ENCODE measurements at regions not wholly inside any gene's neighbourhood (a gene's known extent, or its start where the extent isn't known, plus 50 kb on each side); places are given as distances from the start of the nearest gene placed in this dataset.
"Not testable (repeated sequence)": the region's sequence is repeated elsewhere in the genome, so short reads cannot be mapped to it uniquely, and the experiment has no call there.

DNA sequence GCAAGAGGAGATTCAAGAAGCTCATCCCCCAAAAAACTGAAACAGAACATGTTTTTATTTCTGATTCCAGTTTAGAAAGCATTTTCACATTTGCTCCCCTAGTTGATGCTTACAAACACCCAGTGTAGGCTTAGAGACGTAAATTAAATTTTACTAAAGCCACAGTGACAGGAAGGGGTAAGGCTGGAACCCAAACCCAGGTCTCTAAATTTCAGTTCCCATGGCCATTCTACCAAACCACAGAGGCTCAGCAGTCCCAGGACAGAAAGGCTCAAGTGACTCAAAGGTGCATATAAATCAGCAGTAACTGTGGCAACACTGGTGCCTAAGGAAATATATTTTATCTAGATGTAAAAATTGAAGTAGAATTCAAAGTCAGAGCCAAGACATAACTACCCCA lies 128.7 kb downstream of the CEP120 start:
- no peak for DNase-seq (ENCODE audit: low read depth in 4 of 4, low spot score in 3 of 4)

DNA sequence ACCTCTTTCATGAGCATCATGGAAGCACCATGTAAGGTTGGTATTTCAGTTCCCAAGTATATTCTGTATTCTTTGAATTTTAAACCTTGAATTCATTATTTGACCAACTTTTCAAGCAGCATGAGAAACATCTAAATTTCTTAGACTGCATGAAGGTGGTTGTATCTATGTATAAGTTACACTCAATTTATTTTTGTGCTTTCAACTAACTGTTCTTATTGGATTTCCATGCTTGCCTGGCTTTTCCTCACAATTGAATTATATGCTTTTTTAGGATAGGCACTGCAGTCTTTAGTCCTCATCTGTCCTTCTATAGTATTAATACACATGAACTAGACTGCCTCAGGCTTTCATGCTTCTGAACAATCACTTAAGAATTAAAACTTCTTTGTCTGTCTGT lies 134.0 kb downstream of the CEP120 start:
- no peak for DNase-seq (ENCODE audit: low read depth in 4 of 4, low spot score in 3 of 4)

DNA sequence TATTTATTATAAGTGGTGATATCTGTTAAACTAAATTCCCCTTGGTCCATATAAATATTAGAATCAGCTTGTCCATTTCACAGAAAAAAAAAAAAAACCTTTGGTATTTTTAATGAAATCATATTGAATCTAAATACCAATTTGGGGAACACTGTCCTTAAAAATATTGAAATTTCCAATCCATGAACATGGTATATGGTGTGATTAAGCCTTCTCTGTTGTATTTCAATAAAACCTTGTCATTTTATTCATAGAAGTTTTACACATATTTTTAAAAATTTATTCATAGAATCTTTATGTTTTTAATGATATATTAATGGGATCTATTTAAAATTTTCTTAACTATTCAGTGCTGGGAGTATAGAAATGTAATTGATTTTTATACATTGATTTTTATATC lies 135.3 kb downstream of the CEP120 start:
- DNase-seq (ENCODE audit: low read depth in 4 of 4, low spot score in 3 of 4) = no peak

DNA sequence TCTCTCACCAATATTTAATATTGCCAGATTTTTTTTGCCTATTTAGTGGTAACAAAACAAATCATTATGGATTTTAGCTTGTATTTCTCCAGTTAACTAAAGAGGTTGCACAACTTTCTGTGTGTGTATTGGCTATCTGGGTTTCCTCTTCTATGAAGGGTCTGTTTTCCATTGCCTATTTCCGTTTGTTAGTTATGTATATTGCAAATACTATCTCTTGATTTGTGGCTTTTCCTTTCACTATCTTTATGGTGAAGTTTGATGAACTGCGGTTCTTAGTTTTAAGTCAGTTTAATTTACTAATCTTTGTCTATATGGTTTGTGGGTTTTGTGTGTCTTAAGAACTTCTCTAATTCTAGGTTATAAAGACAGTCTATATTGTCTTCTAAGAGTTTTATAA lies 136.3 kb downstream of the CEP120 start:
- no peak for DNase-seq (ENCODE audit: low read depth in 4 of 4, low spot score in 3 of 4)

DNA sequence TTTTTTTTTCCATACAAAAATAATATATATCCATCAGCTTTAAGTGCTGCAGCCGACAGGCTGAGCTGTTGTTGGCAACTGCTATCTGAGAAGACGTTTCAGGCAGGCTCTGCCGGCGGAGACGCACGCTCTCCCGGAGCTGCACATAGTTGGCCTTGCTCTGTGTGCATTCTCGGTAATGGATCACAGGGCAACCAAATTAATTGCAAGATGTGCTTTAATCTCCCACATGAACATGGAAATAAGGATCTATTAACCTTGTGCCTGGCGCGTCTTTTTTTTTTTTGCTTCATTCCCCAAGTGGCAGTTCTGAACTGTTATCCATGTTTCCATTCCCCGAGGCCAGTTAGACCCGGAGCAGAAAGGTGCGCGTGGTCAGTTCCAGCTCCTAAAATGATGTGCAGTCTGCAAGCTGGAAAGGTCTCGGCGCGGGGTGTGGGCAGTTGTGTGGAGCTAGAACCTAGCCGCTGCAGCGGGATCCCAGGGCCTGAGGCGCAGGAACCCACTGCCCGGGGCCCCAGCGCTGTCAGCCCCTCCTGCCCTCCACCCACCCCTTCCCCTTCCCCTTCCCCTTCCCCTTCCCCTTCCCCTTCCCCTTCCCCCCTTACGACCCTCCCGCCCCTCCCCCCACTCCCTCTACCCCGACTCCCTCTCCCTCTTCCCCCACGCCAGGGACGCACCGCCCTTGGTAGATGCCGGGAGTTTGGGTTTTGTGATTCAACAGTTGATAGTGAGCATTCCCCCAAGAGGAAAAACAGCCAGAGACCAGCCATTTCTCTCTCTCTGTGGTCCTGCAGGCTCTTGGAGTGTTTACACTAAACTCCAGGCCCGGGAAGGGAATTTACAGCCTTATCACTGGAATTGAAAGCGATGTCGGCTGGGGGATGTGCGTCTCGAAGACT lies 137.8 kb downstream of the CEP120 start:
- no peak for DNase-seq (ENCODE audit: low read depth in 4 of 4, low spot score in 3 of 4)

DNA sequence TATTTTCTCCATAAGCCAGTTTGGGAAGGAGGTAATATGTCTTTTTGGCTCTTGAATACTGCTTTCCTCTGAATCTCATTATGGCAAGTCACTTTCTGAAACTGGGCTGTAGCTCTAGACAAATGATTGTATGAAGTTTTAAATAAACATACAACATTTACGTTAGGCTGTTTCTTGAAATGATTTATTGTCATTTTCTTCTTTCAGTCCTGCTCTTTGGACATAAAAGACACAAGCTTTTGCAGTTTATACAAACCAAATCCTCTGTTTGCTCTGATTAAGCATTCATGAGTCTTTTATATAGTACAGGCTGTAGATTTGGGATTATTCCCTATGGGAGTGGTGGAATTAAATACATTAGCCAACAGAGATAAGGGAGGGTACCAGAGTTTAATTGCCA lies 139.7 kb downstream of the CEP120 start:
- DNase-seq (ENCODE audit: low read depth in 4 of 4, low spot score in 3 of 4) = no peak

DNA sequence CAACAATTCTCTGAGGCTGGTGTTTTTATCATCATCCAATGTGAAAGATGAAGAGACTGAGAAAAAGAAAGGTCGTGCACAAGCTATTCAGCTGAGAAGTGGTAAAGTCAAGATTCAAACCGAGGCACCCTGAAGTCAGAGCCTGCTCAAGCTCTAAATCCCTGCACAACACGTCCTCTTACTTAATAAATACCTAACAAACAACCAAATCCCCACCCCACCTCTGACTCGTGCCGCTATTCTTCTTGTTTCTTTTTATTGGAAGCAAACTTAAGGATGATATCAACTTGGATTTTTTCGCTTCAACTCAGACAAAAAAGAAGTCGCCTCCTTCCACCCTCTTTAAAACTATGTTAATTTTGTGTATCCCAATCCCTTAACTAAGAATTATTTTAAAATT lies 140.2 kb downstream of the CEP120 start:
- DNase-seq (ENCODE audit: low read depth in 4 of 4, low spot score in 3 of 4) = no peak

DNA sequence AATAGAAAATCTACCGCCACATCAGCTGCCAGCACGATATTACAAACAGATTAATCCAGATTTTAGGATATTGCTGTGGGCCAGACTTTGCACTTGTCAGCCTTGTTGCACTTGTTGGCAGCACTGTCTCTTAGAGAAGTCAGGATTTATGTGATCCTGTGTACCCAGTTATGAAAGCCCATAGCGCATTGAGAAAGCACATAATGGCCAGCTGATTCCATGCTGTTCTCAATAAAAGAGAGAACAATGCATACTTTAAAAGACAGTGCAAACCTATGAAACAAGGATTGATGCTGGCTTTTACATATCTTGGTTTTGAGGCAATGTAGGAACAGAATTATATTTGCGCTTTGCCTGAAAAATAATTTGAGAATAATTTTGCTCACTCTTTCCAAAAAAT lies 140.8 kb downstream of the CEP120 start:
- DNase-seq (ENCODE audit: low read depth in 4 of 4, low spot score in 3 of 4) = no peak

DNA sequence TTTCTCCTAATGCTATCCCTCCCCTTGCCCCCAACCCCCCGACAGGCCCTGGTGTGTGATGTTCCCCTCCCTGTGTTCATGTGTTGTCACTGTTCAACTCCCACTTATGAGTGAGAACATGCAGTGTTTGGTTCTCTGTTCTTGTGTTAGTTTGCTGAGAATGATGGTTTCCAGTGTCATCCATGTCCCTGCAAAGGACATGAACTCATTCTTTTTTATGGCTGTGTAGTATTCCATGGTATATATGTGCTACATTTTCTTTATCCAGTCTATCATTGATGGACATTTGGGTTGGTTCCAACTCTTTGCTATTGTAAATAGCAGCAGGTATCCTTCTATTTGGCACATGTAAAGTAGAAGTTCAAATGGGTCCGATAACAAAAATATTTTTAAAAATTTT lies 142.3 kb downstream of the CEP120 start:
- DNase-seq (ENCODE audit: low read depth in 4 of 4, low spot score in 3 of 4) = not testable (repeated sequence)

DNA sequence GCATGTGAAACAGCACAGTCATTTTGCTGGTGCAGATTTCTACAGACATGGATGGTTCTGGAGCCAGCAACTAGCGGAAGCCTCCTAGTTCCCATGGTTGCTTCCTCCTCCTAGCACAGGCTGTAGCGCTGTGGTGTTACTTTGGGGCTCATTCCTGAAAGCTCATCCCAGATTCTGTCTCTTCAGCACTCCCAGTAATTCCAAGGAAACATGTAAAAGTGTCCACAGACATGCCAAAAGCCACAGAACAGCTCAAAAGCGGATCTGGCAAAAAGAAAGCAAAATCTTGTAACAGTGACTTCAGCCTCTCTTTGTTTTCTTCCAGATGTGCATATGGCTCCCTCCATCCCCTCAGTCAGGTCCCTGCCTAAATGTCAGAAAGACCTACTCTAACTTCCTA lies 144.1 kb downstream of the CEP120 start:
- DNase-seq (ENCODE audit: low read depth in 4 of 4, low spot score in 3 of 4) = no peak

DNA sequence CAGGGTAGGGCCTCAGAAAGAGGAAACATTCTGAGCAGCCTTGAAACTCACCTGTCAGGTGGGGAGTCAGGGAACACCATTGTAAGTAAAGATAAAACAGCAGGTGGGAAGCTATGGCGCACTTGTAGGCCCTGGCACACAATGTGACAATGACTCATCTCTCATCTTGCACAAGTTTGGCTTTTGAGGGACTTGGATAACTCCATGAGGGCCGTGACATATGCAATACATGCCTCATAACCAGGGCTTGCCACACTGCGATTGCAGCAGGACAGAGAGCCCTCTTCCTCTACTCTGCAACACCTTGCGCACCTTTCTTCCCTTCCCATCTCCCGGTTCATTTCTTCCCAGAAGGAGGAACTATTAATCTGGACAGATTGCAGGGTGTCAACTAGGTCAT lies 144.9 kb downstream of the CEP120 start:
- no peak for DNase-seq (ENCODE audit: low read depth in 4 of 4, low spot score in 3 of 4)

DNA sequence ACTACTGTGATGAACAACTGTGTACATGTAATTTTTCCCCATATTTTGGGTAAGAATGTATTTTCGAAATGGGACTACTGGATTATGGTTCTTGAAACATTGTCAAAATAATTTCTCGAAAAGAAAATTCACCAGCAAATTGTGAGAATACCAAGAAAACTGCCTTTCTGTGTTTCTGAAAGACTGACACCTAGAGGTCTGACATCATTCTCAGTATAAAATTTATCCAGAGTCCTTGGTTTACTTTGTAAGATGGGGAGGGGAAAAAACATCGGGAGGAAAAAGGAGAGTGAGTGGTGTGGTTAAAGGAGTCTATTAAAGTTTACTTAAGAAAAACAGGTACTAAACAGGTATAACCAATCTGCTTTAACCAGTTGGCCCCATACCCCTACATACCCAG lies 149.2 kb downstream of the CEP120 start:
- DNase-seq (ENCODE audit: low read depth in 4 of 4, low spot score in 3 of 4) = no peak

DNA sequence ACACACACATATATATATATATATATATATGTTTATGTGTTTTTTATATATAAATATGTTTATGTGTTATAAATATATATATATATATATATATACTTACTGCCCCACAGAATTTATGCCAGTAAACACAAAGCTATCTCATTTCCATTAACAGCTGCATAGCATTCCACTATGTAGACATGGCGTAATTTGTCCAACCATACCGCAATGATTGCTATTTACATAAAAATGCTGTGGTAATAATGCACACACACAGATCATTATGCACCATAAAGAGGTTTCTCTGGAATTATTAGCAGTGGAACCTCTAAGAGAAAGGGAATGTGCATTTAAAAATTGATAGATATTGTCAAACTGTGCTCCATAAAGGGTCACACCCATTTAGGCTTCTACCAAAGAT lies 150.1 kb downstream of the CEP120 start:
- DNase-seq (ENCODE audit: low read depth in 4 of 4, low spot score in 3 of 4) = no peak

DNA sequence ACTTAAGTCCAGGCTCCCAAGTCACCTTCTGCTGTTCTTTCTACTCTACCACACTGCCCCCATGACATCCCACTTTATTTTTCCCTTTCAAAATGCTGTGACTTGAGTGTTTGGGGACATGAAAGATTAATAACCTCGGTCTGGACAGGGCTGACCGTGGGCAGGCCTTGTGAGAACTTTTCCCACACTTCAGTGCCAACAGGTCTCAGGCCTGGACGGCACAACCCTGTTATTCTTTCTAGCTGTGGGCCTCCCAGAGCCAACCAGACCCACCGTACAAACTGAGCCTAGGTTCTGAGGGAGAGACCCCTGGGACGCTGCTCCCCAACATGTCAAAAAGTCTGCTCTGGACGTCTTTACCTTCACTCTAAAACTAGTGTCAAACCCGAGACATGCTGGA lies 153.4 kb downstream of the CEP120 start:
- DNase-seq (ENCODE audit: low read depth in 4 of 4, low spot score in 3 of 4) = no peak

DNA sequence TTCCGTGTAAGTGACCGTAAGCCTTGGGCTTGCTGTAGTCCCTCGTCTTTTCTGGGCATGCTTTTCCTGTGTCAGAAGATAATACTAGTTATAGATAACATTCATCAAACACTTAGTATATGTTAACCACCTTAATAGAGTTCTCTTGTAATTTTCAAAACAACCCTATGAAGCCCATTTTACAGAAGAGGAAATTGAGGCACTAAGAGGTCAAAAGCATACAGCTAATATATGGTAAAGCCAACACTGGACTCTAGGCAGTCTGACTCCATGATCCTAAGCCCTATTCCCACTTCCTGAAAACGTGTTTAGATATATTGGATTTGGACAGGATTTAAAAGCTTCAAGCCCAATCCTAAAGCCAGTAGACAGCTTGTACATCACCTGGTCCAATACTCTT lies 153.8 kb downstream of the CEP120 start:
- no peak for DNase-seq (ENCODE audit: low read depth in 4 of 4, low spot score in 3 of 4)

DNA sequence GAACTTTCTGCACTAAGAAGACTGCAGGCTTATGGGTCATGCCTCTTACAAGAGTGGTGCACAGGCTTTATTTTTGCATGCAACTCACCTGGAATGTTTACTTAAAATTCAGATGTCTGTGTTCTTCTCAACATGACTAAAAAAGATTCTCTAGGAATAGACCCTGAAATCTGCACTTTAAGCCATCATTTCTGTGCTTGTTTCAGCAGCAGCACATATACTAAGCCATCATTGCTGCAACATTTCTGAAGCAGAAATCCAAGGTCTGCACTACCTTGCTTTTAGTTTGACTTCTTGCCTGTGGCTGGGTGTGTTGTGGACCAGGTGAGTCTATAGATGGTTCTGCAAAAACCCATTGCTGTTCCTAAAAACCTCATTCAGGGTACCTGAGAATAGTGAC lies 156.8 kb downstream of the CEP120 start:
- DNase-seq (ENCODE audit: low read depth in 4 of 4, low spot score in 3 of 4) = no peak

DNA sequence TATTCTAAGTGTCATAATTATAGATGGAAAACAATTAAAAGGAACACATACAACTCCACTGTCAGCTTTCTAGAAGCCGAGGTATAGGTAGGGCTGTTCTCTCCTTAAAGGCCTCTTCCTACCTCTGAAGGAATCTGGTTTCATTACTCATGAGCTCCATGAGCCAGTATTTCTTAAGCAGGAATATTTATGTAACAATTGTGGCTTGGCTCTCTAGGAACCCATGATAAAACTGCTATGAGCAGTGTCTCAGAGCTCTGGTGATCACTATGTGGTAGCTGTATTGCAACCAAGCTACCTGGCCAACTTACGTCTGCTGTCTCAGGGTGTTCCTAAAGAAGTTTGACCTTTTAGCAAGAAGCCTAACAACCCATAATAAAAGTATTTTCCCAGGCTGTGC lies 157.7 kb downstream of the CEP120 start:
- DNase-seq (ENCODE audit: low read depth in 4 of 4, low spot score in 3 of 4) = no peak

DNA sequence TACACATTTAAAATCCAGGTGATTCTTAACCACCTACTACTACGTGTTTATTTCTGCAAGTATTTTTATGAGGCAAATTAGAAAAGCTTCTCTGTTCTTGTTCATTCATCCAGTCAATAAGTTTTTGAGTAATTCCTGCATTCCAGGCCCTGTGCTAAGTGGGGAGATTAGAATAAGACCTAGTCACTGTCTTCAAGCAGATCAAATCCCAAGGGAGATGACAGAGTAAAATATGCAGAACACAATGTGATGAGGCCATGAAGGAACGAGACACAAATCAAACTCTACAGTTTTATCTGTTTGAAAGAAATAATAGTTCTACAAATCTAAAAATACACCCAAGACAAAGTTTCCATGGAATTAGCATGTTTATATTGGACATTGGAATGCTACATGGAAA lies 158.8 kb downstream of the CEP120 start:
- DNase-seq (ENCODE audit: low read depth in 4 of 4, low spot score in 3 of 4) = no peak

DNA sequence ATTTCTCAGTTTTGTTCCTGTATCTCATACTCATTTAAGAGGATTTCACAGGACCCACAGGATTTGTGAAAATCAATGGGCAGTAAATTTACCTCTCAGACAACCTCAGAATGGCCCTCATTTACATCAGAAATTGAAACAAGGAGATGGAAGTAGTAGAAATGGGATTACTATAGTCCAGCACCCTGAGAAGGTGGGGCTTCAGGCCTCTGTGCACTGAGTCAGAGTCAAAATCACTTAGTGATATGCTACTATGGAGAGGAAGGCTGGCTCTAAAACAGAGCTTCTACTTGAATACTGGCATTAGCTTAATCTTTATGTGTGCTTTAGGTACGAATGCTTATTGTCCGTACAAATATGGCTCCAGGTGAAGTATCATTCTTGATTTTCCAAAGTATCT lies 159.3 kb downstream of the CEP120 start:
- no peak for DNase-seq (ENCODE audit: low read depth in 4 of 4, low spot score in 3 of 4)

DNA sequence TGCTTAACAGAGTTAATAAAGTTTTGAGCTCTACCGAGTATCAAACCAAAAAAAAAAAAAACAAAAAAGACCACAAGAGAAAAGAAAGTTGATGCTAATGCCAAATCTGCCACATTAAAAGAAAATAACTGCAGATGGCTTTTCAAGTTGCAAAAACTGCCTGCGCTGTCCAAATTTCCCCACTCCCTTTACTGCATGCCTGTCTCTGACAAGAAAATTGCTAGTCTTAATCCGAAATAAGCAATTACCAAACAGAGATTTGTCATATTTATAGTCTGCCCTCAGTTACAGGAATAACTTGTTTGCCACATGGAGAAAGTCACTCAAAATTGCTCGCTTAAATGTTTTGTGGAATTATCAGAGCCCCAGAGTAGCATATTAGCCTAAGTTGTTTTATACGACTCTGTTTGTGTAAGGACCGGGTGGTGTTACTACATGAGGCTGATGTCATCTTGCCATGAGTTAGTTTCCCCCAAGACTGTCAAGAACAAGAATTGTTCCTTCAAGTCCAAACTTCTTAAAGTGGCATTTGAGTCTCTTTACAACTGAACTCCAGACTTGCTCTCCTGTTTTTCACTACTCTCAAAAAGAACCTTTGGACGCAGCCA lies 160.9 kb downstream of the CEP120 start:
- no peak for DNase-seq (ENCODE audit: low read depth in 4 of 4, low spot score in 3 of 4)

DNA sequence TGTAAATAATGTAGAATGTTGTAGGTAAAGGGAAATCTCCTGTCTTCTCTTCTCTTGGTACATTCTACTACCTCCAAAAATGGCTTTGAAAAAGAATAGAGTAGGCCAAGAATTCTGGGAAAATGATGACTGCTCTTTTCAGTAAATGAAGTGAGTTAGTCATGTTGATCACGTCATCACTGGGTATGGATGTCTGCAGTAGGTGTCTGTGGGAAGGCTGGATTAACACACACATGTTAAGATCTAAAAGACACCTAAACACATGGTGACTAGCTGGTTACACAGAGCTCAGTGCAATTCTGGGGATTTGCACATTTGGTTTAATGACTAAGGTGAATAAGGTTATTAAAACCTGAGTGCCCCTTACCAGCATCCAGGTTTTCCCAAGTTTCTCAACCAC lies 161.5 kb downstream of the CEP120 start:
- DNase-seq (ENCODE audit: low read depth in 4 of 4, low spot score in 3 of 4) = no peak

DNA sequence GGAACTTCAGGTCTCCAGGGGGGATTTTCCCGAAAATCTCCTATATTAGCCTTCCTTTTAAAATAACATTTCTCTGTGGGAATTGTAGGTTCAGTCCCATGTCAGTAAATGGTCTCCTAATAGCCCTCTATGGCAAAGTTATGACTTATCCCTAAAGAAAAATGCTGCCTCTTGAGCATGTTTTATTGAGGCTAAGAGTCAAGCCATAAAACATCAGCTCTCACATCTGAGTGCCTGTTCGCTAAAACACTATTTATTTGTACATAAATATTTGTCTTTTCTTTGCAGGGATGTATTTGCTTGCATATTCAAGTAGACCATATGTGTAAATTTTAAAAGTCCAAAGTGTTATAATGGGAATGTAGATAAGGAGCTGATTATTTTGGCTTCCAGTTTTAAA lies 160.4 kb downstream of the PRDM6 start:
- DNase-seq (ENCODE audit: low read depth in 4 of 4, low spot score in 3 of 4) = peak in 2 of 4 donors; percentile 18 to 25
